ENCODE measurements at regions not wholly inside any gene's neighbourhood (a gene's known extent, or its start where the extent isn't known, plus 50 kb on each side); places are given as distances from the start of the nearest gene placed in this dataset.

- no peak for DNase-seq
- Histone ChIP-seq H3K36me3 (no peaks in the 10 kb centered on the region), H3K4me1 (peaks cover 0 to 51% (median 24%) of the 10 kb centered on the region in 6 donors), H3K27ac (no peak overlapping the region), H3K4me3 (peak overlapping the region in 1 of 8 donors; percentile 36), H3K9me3 (no peaks in the 10 kb centered on the region), H3K27me3 (replicated peaks in 1 of 7) (no peaks in the 10 kb centered on the region)
- WGBS, 5 donors, result 91 to 98% (median 93%) methylated on average over 4 of the region's 4 CpGs
- no peak for TF ChIP-seq POLR2AphosphoS5 (IDR thresholded peaks at IDR 0.05)
- no peak for TF ChIP-seq POLR2A (IDR thresholded peaks at IDR 0.05)
- no peak for TF ChIP-seq CTCF (IDR thresholded peaks at IDR 0.05 in 8 of 11, conservative IDR thresholded peaks at IDR 0.05 in 3 of 11)
- intact Hi-C loops (cut with DNase I; ENCODE audit: low total_unique reads), result no loop called here
Measured at GRCh38 chr7:41889472-41889871, 186.6 kb upstream of the INHBA start.

GRCh38 chr7:41889040-41889439 is 186.2 kb upstream of the INHBA start:
- Histone ChIP-seq H3K27me3 (replicated peaks in 1 of 7) (no peaks in the 10 kb centered on the region), H3K36me3 (no peaks in the 10 kb centered on the region), H3K4me3 (peak overlapping the region in 1 of 8 donors; percentile 36), H3K27ac (no peak overlapping the region), H3K4me1 (peaks cover 0 to 54% (median 24%) of the 10 kb centered on the region in 6 donors), H3K9me3 (no peaks in the 10 kb centered on the region)
- intact Hi-C loops (cut with DNase I; ENCODE audit: low total_unique reads), result no loop called here
- no peak for TF ChIP-seq CTCF (IDR thresholded peaks at IDR 0.05 in 8 of 11, conservative IDR thresholded peaks at IDR 0.05 in 3 of 11)
- no peak for TF ChIP-seq POLR2A (IDR thresholded peaks at IDR 0.05)
- no peak for TF ChIP-seq POLR2AphosphoS5 (IDR thresholded peaks at IDR 0.05)
- DNase-seq, result no peak
- WGBS, 5 donors, result 39 to 60% (median 51%) methylated on average over 5 of the region's 5 CpGs

- no peaks in the 10 kb centered on the region for H3K27me3 ChIP-seq (replicated peaks in 1 of 7)
- DNase-seq, result no peak
- H3K27ac ChIP-seq, result no peak overlapping the region
- TF ChIP-seq CTCF (IDR thresholded peaks at IDR 0.05 in 8 of 11, conservative IDR thresholded peaks at IDR 0.05 in 3 of 11) (no peak), POLR2A (IDR thresholded peaks at IDR 0.05) (no peak), POLR2AphosphoS5 (IDR thresholded peaks at IDR 0.05) (no peak)
- WGBS, 5 donors, result 51 to 74% (median 61%) methylated on average over 4 of the region's 4 CpGs
- no peaks in the 10 kb centered on the region for H3K36me3 ChIP-seq
- H3K4me1 ChIP-seq, result peaks cover 8 to 70% (median 38%) of the 10 kb centered on the region in 6 donors
- no peak overlapping the region for H3K4me3 ChIP-seq
- H3K9me3 ChIP-seq, result no peaks in the 10 kb centered on the region
- intact Hi-C loops (cut with DNase I; ENCODE audit: low total_unique reads), result no loop called here
Measured at GRCh38 chr7:41887416-41887815, 184.5 kb upstream of the INHBA start.

- DNase-seq, result no peak
- Histone ChIP-seq H3K4me3 (no peak overlapping the region), H3K9me3 (no peaks in the 10 kb centered on the region), H3K27me3 (replicated peaks in 1 of 7) (no peaks in the 10 kb centered on the region), H3K27ac (no peak overlapping the region), H3K4me1 (peaks cover 11 to 75% (median 43%) of the 10 kb centered on the region in 6 donors), H3K36me3 (no peaks in the 10 kb centered on the region)
- intact Hi-C loops (cut with DNase I; ENCODE audit: low total_unique reads), result no loop called here
- TF ChIP-seq POLR2AphosphoS5 (IDR thresholded peaks at IDR 0.05), result no peak
- TF ChIP-seq CTCF (IDR thresholded peaks at IDR 0.05 in 8 of 11, conservative IDR thresholded peaks at IDR 0.05 in 3 of 11), result no peak
- TF ChIP-seq POLR2A (IDR thresholded peaks at IDR 0.05), result no peak
- 70 to 78% (median 73%) methylated on average over 2 to 5 of the region's 5 CpGs for WGBS, 5 donors
Measured at GRCh38 chr7:41886901-41887311, 184.0 kb upstream of the INHBA start.

Data from spleen (tissue), 11 donors.